Esophagus (tissue), 2 donors: ENCODE measurements at regions not wholly inside any gene's neighbourhood (a gene's known extent, or its start where the extent isn't known, plus 50 kb on each side); places are given as distances from the start of the nearest gene placed in this dataset.

Experiments used
- H3K27ac ChIP-seq, 2 donors: one replicate each; pipeline ENCODE4 v1.5.1; 2013; ENCODE audit warnings: low read depth in 2 of 2, mild to moderate bottlenecking in 2 of 2, inconsistent platforms in 1 of 2, low read length in 1 of 2, moderate library complexity in 1 of 2
- H3K27me3 ChIP-seq, 2 donors: one replicate each; pipeline ENCODE4 v1.6.1; 2013; ENCODE audit warnings: low read length in 2 of 2, control low read depth in 1 of 2, mild to moderate bottlenecking in 1 of 2; ENCODE audit not compliant: insufficient read depth in 2 of 2, control insufficient read depth in 1 of 2
- H3K36me3 ChIP-seq, 2 donors: one replicate each; pipeline ENCODE4 v1.6.1; 2013; ENCODE audit warnings: low read length in 1 of 2; ENCODE audit not compliant: control insufficient read depth in 2 of 2, insufficient read depth in 2 of 2
- H3K4me1 ChIP-seq, 2 donors: one replicate each; pipeline ENCODE4 v1.6.1; 2013; ENCODE audit warnings: low read length in 1 of 2; ENCODE audit not compliant: control insufficient read depth in 2 of 2, insufficient read depth in 2 of 2
- H3K4me3 ChIP-seq, 2 donors: one replicate each; pipeline ENCODE4 v1.5.1; 2013; ENCODE audit warnings: low read length in 2 of 2, mild to moderate bottlenecking in 2 of 2, low read depth in 1 of 2, moderate library complexity in 1 of 2
- H3K9me3 ChIP-seq, 2 donors: one replicate each; pipeline ENCODE4 v1.6.1; 2013; ENCODE audit warnings: mild to moderate bottlenecking in 2 of 2, low read depth in 1 of 2, low read length in 1 of 2, moderate library complexity in 1 of 2; ENCODE audit not compliant: control insufficient read depth in 2 of 2, insufficient read depth in 1 of 2
- WGBS, 2 donors: extraction: QIAGEN DNeasy Blood & Tissue Kit; methylation state at CpG; one replicate each; pipeline ENCODE4 v1.1.7; 2013; 5-methylcytosine and 5-hydroxymethylcytosine counted together
- donor health status: healthy with polysubstance abuse.
- donor health status: Bipolar disorder and iron deficiency.

DNA sequence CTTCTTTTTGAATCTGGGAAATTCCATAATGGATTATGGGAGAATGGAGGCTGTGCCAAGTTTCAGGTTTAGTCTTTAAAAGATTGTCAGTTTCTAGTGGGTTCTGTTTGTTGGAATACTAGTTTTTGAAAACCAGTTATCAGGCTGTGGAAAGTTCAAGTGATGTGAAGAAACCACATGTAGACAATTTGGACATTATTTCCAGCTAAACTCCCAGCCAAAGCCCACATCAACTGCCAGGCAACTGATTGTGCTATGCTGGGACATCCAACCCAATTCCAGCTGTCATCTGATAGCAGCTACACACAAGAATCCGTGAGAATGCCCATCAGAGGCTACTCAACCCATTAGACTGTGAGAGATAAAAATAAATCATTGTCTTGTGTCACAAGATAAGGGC lies 546.1 kb upstream of the ADAMTS5 start:
- 56 to 70% methylated on average over 1 of the region's 1 CpG for WGBS, 2 donors
- no peaks in the 10 kb centered on the region for H3K27me3 ChIP-seq
- H3K4me3 ChIP-seq, result no peak overlapping the region
- peaks cover 0 to 3% of the 10 kb centered on the region in 2 donors for H3K9me3 ChIP-seq
- no peak overlapping the region for H3K27ac ChIP-seq
- no peaks in the 10 kb centered on the region for H3K36me3 ChIP-seq
- H3K4me1 ChIP-seq, result no peaks in the 10 kb centered on the region

GRCh38 chr21:27511233-27511632 lies 544.3 kb upstream of the ADAMTS5 start:
- Histone ChIP-seq H3K9me3 (no peaks in the 10 kb centered on the region), H3K36me3 (no peaks in the 10 kb centered on the region), H3K4me1 (no peaks in the 10 kb centered on the region), H3K4me3 (no peak overlapping the region), H3K27ac (no peak overlapping the region), H3K27me3 (no peaks in the 10 kb centered on the region)

DNA sequence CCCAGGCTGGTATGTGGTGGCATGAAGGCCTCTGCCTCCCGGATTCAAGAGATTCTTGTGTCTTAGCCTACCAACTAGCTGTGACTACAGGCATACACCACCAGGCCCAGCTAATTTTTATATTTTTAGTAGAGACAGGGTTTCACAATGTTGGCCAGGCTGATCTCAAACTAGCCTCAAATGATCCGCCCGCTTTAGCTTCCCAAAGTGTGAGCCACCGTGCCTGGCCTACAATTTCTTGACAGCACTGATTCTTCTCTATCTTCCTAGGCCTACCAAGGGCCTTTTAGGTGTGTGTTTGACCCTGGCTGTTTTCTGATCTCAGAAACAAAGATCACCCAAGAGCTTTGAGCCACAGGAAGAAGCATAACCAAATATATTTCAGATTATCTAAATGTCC lies 540.8 kb upstream of the ADAMTS5 start:
- Histone ChIP-seq H3K36me3 (no peaks in the 10 kb centered on the region), H3K27ac (no peak overlapping the region), H3K9me3 (no peaks in the 10 kb centered on the region), H3K4me3 (no peak overlapping the region), H3K27me3 (no peaks in the 10 kb centered on the region), H3K4me1 (no peaks in the 10 kb centered on the region)
- 87 to 91% methylated on average over 4 of the region's 4 CpGs for WGBS, 2 donors

GRCh38 chr21:27505516-27505915 lies 538.6 kb upstream of the ADAMTS5 start:
- 10 to 16% methylated on average over 1 of the region's 1 CpG for WGBS, 2 donors
- Histone ChIP-seq H3K27ac (no peak overlapping the region), H3K36me3 (no peaks in the 10 kb centered on the region), H3K4me3 (no peak overlapping the region), H3K27me3 (no peaks in the 10 kb centered on the region), H3K4me1 (no peaks in the 10 kb centered on the region), H3K9me3 (no peaks in the 10 kb centered on the region)

DNA sequence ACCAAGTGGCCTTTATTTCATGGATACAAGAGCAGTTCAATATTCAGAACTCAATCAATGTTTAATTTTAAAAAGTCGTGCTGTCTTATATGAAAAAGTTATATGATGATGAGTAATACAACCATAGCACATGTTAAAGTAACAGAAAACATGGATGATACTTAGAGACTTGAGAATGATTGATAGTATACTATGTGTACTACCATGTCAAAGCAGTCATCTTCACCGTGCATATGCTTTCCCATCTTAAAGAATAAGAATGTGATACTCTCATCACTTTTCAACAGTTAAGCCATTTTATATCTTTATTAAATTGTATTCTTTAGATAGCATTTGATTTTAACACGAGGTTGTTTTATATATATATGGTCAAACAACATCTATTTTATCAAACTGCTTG lies 535.9 kb upstream of the ADAMTS5 start:
- Histone ChIP-seq H3K9me3 (no peaks in the 10 kb centered on the region), H3K4me1 (no peaks in the 10 kb centered on the region)
- 79 to 83% methylated on average over 3 of the region's 3 CpGs for WGBS, 2 donors

GRCh38 chr21:27498025-27498424 lies 531.1 kb upstream of the ADAMTS5 start:
- Histone ChIP-seq H3K4me3 (no peak overlapping the region), H3K4me1 (no peaks in the 10 kb centered on the region)
- WGBS, 2 donors, result 21 to 34% methylated on average over 3 of the region's 3 CpGs

More for the DNA sequence above, 535.9 kb upstream of the ADAMTS5 start:
- Histone ChIP-seq H3K36me3 (no peaks in the 10 kb centered on the region), H3K27me3 (no peaks in the 10 kb centered on the region), H3K4me3 (no peak overlapping the region), H3K27ac (no peak overlapping the region)

GRCh38 chr21:27495836-27496235 lies 528.9 kb upstream of the ADAMTS5 start:
- 90 to 100% methylated on average over 1 of the region's 1 CpG for WGBS, 2 donors
- H3K36me3 ChIP-seq, result no peaks in the 10 kb centered on the region
- H3K4me3 ChIP-seq, result no peak overlapping the region
- H3K27ac ChIP-seq, result no peak overlapping the region
- no peaks in the 10 kb centered on the region for H3K9me3 ChIP-seq
- H3K4me1 ChIP-seq, result no peaks in the 10 kb centered on the region
- H3K27me3 ChIP-seq, result no peaks in the 10 kb centered on the region

More at GRCh38 chr21:27498025-27498424, 531.1 kb upstream of the ADAMTS5 start:
- Histone ChIP-seq H3K9me3 (no peaks in the 10 kb centered on the region), H3K27me3 (no peaks in the 10 kb centered on the region), H3K27ac (no peak overlapping the region), H3K36me3 (no peaks in the 10 kb centered on the region)

DNA sequence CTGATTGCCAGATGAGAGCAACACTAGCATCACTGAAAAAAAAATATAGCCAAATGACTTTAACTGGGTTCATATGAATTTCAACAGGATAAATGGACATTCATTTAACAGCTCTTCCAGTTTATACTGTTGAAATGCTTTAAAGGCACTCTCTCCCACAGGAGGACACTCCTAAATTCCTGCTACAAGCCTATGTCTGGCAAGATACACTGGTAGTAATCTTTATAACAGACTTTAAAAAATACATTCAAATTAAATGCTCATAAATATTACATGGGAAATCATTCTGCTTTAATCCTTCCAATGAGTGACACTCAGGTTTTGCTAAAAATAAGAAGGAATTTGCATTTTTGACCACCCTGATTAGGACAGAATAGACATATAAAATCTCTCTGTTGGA lies 526.7 kb upstream of the ADAMTS5 start:
- Histone ChIP-seq H3K36me3 (no peaks in the 10 kb centered on the region), H3K9me3 (no peaks in the 10 kb centered on the region), H3K4me1 (no peaks in the 10 kb centered on the region), H3K27me3 (no peaks in the 10 kb centered on the region), H3K27ac (no peak overlapping the region), H3K4me3 (no peak overlapping the region)

- H3K27me3 ChIP-seq, result no peaks in the 10 kb centered on the region
- no peaks in the 10 kb centered on the region for H3K36me3 ChIP-seq
- no peak overlapping the region for H3K4me3 ChIP-seq
- no peaks in the 10 kb centered on the region for H3K9me3 ChIP-seq
- H3K27ac ChIP-seq, result no peak overlapping the region
- 49 to 63% methylated on average over 3 of the region's 3 CpGs for WGBS, 2 donors
- no peaks in the 10 kb centered on the region for H3K4me1 ChIP-seq
These were observed 520.8 kb upstream of the ADAMTS5 start for GRCh38 chr21:27487676-27488075.

GRCh38 chr21:27480841-27481261 lies 514.0 kb upstream of the ADAMTS5 start:
- Histone ChIP-seq H3K36me3 (no peaks in the 10 kb centered on the region), H3K27ac (no peak overlapping the region), H3K27me3 (no peaks in the 10 kb centered on the region), H3K4me3 (no peak overlapping the region), H3K9me3 (no peaks in the 10 kb centered on the region), H3K4me1 (no peaks in the 10 kb centered on the region)
- WGBS, 2 donors, result 59 to 63% methylated on average over 2 of the region's 2 CpGs
